ENCODE measurements at regions not wholly inside any gene's neighbourhood (a gene's known extent, or its start where the extent isn't known, plus 50 kb on each side); places are given as distances from the start of the nearest gene placed in this dataset.

GRCh38 chr12:14253496-14253895 lies 112.0 kb upstream of the ATF7IP start:
- TF ChIP-seq CTCF (IDR thresholded peaks at IDR 0.05; ENCODE audit: borderline replicate concordance, insufficient read depth, low read depth, low read length), result no peak
- no peak overlapping the region for H3K4me3 ChIP-seq (ENCODE audit: low read depth, low read length)

GRCh38 chr12:14254781-14255180 lies 110.7 kb upstream of the ATF7IP start:
- TF ChIP-seq CTCF (IDR thresholded peaks at IDR 0.05; ENCODE audit: borderline replicate concordance, insufficient read depth, low read depth, low read length), result no peak
- no peak overlapping the region for H3K4me3 ChIP-seq (ENCODE audit: low read depth, low read length)

GRCh38 chr12:14256121-14256520 lies 109.4 kb upstream of the ATF7IP start:
- no peak for TF ChIP-seq CTCF (IDR thresholded peaks at IDR 0.05; ENCODE audit: borderline replicate concordance, insufficient read depth, low read depth, low read length)
- no peak overlapping the region for H3K4me3 ChIP-seq (ENCODE audit: low read depth, low read length)

- H3K4me3 ChIP-seq (ENCODE audit: low read depth, low read length), result no peak overlapping the region
- TF ChIP-seq CTCF (IDR thresholded peaks at IDR 0.05; ENCODE audit: borderline replicate concordance, insufficient read depth, low read depth, low read length), result peak; percentile 74
Measured at GRCh38 chr12:14256555-14257169, 108.8 kb upstream of the ATF7IP start.

GRCh38 chr12:14257303-14257733 lies 108.2 kb upstream of the ATF7IP start:
- no peak for TF ChIP-seq CTCF (IDR thresholded peaks at IDR 0.05; ENCODE audit: borderline replicate concordance, insufficient read depth, low read depth, low read length)
- H3K4me3 ChIP-seq (ENCODE audit: low read depth, low read length), result no peak overlapping the region

- TF ChIP-seq CTCF (IDR thresholded peaks at IDR 0.05; ENCODE audit: borderline replicate concordance, insufficient read depth, low read depth, low read length), result 0 out of 2 replicates have a peak, but pooled peaks have one; percentile 6
- H3K4me3 ChIP-seq (ENCODE audit: low read depth, low read length), result no peak overlapping the region
Measured at GRCh38 chr12:14257734-14258574, 107.5 kb upstream of the ATF7IP start.

- no peak for TF ChIP-seq CTCF (IDR thresholded peaks at IDR 0.05; ENCODE audit: borderline replicate concordance, insufficient read depth, low read depth, low read length)
- no peak overlapping the region for H3K4me3 ChIP-seq (ENCODE audit: low read depth, low read length)
Measured at GRCh38 chr12:14258575-14258940, 106.9 kb upstream of the ATF7IP start.
